ENCODE measurements at regions not wholly inside any gene's neighbourhood (a gene's known extent, or its start where the extent isn't known, plus 50 kb on each side); places are given as distances from the start of the nearest gene placed in this dataset.

DNA sequence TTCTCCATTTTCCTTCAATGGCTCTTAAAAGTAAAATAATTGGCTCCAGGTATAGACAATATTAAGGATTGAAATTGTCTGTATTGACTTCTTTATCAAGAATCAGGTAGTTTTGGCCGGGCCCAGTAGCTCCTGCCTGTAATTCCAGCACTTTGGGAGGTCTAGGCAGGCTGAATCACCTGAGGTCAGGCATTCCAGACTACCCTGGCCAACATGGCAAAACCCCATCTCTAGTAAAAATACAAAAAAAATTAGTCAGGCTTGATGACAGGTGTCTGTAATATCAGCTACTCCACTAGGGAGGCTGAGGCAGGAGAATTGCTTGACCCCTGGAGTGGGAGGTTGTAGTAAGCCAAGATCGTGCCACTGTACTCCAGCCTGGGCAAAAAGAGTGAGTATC is 1008.5 kb upstream of the EEF2KMT start:
- no peak for DNase-seq

DNA sequence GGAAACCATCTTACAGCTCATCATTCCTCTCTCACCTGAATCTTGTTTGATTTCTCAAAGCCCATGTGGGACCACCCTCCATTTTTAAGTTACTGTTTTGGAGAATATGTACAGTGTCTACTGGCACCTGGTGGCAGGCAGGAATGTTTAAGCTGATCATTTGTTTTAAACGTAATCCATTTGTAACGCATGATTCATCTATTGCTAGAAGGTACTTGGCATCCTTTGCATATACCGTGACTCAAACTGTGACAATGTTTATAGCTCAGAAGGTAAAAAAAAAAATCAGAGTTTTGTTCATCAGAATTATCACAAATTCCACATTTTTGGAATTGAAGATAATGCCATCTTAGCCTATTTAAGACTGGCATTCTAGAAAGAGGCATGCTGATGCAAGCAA is 1007.5 kb upstream of the EEF2KMT start:
- DNase-seq: no peak

DNA sequence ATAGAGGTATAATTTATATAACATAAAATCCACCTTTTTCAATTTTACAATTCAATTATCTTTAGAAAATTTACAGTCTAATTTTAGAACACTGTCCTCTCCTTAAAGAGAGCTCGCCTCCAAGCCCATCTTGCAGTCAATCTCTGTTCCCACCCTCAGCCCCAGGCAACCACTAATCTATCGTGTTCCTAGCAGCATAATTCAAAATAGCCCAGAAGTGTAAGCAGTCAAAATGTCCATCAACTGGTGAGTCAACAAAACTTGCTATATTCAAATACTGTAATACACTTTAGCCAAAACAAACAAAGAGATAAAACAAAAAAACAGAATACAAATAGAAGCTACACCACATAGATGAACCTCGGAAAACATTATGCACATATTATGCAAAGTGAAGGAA is 1006.8 kb upstream of the EEF2KMT start:
- no peak for DNase-seq

DNA sequence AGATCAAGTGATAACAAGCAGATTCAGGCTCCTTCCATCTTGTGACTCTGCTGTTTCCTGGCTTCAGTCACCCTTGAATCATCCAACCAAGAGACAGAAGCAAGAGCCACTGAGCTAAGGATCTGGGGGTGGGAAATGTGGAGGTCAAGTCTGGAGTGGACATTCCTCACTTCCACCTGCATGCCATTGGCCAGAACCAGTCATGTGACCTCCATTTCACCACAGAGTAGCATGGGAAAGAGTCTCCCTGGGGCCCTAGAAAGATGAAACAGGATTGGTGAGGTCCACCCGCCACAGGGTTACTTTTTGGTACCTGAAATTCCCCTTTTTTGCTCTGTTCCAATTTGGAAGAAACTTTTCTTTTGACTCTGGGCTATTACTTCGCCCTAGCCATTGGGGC is 1006.0 kb upstream of the EEF2KMT start:
- no peak for DNase-seq

DNA sequence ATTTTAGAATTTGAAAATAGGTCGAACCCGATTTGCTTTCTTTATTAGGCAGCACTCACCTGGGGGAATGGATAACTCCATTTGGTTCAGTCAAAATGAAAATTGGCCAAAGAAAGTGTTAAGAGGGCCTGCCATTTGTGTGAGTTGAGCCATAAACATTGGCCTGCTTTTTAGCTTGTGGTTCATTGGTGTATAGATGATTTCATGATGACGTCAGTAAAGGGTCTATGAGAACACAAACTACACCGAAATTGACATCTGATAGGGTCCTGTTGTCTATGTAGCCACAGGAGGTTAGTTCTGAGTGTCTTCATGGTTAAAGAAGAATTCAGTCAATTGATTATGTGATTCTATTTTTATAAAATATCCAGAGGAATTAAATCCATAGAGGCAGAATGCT is 1001.5 kb upstream of the EEF2KMT start:
- no peak for DNase-seq

DNA sequence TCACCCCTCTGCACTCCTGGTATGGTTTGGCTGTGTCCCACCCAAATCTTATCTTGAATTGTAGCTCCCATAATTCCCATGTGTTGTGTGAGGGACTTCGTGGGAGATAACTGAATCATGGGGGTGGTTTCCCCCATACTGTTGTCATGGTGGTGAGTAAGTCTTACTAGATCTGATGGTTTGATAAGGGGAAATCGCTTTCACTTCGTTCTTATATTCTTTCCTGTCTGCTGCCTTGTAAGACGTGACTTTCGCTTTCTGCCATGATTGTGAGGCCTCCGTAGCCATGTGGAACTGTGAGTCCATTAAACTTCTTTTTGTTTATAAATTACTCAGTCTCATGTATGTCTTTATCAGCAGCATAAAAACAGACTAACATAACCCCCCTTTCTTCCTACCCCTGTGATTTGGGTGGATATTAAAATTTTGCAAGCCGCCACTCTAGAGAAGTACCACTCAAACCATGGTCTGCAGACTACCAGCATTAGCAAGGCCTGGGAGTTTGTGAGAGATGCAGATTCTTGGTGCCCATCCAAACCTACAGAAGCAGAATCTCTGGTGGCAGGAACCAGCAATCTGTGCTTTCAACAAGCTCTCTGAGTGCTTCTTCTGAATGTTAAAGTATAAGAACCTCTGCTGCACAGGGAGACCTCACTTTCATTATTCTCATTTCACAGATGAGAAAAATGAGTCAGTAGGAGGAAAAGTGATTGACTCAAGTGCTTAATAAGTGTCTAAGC is 999.5 kb upstream of the EEF2KMT start:
- DNase-seq: no peak

DNA sequence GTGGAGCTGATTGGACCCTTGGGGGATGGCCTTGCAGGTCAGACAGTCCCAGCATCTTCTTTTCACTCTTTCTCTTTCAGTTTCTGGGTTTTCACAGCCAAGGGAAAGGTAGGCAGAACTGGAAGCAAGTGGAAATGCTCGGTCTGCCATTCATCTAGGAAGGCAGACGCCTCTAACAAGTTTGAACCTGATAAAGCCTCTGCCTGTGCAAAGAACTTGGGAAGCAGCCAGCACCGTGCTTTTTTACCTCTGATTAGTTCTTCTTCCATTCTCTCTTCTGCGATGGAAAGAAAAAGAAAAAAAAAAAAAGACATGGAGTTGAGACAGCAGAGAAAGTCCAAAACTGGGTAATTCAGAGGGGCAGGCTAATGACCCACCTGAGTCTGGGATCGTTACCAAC is 997.8 kb upstream of the EEF2KMT start:
- no peak for DNase-seq

DNA sequence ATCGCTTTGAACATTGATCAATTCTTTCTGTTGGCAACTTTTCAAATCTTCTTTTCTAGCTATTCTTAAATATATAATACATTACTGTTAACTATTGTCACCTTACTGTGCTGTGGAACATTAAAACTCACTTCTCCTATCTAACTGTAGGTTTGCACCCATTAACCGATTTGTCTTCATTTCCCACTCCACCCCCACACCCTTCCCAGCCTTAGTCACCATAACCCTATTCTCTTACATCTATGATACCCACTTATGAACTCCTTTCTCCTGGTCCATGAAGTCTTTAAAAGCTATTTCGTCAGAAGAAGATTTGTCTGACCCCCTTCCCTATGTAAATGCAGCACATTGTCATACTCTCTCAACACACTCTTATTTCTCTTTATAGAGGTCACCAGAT is 993.4 kb upstream of the EEF2KMT start:
- DNase-seq: no peak

DNA sequence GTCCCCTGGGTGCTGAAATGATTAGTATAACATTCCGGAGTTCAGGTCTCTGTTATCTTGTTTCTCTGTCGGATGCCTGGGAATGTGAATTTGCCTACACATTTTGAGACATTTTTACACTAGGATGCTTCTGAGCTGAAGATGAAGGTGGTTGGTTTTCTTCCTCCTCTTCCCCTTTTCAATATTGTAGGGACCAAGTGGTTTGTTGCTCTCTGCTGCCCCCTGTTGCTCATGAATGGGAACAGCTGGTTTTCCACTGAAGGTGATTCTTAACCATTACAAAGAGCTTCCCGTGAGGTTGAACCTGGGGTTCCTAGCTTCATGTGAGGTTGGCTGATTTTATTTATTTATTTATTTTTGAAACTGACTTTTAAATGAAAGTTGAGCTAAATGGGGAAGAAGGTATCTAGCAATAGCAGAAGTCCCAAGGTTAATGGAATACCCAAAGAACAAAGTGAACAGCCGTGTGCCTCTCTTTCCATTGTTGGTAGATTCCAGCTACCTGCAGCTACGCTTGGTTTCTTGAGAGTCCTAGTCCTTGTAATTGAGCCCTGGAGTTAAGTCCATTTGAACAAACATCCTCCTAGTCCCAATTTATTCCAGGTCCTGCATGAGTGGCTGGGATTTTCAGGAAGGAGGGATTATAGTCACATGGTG is 983.9 kb upstream of the EEF2KMT start:
- no peak for DNase-seq

DNA sequence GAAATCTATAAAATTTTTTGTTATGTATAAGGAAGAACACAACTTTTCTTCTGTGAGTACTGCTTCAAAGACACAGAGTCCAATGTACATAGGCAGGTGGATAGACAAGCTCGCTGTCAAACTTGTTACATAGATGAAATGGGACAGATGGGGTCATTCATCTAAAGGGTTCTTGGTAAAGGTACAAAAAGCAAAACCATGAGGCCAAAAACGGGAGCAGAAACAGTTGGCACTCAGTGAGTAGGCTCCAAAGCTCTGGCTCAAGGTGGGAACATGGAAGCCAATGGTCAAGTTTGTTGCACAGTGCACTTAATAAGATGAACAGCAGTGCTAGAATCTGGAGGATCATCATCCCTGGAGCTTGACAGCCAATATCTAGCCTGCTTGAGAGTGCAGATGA is 979.0 kb upstream of the EEF2KMT start:
- no peak for DNase-seq

DNA sequence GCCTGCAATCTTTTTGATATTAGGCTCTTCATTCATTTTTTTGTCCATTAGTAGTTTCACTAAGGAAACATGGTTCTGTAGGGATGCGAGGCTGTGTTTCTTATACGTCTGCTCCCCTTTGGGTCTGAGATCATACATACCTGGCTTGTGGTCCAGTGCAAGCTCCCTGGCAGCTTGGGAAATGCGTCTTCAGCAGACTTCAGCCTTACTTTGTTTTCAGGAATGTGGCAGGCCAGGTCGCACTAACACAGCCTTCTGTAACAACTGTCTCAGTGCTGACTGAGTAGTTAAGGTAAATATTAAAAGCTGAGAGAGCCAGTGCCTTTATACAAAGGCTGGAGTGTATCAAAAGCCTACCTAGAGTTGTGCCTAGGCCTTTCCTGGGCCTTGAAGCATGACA is 970.5 kb upstream of the EEF2KMT start:
- DNase-seq: no peak

DNA sequence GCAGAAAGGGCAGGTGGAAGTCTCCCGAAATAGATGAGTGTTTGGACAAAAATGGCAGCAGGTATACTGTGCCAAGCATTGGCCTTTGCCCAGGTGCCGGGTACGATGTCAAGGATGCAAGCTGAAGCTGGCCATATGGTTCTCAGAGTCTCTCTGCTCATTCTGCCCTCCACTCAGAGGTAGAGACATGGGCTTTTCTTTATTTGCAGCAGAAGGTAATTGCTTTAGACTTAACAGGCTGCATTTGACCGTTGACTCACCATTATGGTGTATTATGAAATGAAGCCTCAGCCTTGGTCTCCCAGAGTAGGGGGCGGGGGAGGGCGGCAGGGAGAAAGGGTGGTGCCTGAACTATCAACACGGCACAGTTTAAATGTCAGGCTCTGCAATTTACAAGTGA is 969.1 kb upstream of the EEF2KMT start:
- DNase-seq: no peak

DNA sequence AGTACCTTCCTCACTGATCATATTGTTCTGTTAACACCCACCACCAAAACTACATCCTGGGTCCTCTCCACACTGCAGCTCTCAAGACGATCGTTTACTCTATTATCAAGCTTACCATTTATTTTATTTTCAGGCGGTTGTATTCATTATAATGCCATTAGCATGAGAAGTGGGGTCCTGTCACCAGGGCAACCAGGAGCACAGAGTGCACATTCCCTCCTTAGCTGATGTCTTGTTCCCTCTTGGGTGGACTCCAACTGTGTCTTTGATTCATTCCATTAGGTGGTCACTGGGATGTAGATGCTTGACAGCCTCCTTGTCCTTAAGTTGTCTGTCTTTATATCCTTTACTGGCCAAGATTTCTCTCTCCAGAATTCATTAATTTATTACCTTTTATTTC is 965.9 kb upstream of the EEF2KMT start:
- DNase-seq: no peak

DNA sequence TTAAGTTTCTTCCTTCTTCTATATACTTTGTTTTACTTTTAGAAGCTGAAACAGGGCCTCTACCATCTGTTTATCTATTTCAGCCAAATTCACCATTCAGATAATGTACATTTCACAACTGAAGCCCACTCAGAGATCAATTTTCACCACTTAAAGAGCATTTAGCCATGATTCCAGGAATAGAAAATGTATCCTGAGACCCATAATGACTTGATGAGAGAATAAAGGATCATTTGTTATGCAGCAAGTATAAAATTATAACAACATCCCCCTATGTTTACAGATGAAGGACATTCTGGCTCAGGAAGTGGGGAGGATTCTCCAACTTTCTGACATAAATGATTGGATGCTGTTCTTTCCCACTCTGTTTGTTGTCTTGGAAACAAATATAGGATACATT is 962.1 kb upstream of the EEF2KMT start:
- no peak for DNase-seq

DNA sequence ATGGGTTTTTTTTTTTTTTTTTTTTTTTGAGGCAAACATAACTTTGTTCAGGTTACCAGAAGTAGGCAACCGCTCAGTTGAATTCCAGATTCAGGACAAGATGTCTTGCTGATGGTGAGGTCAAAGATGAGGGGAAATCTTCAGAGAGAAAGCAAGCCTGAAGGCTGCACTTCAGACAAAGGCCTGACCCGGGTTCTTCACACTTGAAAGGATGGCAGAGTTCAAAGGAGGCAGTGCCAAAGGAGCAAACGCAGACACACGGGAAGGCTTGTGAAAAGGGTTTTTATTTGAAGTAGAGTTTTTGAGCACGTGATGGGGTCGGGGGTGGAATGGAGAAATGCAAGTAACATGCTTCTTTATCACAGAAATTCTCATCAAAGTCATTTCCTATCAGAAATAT is 960.2 kb upstream of the EEF2KMT start:
- DNase-seq: no peak

DNA sequence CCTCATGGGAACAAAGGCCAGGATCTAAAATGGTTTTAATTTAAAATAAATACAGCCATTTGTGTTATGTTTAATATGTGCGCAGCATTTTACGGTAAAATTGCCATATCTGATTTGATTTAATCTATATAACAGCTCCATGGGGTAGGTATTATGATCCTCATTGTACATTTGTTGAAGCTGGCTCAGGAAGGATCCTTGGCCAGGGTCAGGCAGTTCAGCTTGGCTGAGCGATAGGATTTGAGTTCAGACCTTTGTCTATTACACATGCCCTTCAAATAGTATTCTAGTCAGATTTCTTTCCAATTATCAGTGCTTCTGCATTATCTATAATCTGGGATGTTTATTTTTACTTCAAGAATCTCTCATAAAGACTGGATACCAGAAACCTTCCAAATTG is 950.4 kb upstream of the EEF2KMT start:
- DNase-seq: no peak

DNA sequence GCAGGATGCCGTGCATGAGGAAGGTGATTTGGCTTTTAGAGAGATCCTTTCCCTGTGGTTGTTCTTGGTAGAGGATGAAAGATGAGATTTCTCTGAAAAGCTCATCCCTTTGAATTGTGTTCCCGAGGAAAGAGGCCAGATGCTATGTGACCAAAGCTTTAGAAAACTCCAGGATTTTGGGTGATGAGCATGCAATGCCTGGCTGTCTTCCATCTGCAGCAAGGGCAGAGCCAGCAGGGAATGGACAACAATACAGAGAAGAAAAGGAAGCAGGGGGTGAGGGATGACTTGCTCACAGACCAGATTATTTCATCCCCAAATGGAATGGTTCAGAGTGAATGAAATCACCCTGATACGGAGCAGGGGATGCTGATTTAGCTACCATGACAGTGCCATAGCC is 949.7 kb upstream of the EEF2KMT start:
- DNase-seq: no peak

DNA sequence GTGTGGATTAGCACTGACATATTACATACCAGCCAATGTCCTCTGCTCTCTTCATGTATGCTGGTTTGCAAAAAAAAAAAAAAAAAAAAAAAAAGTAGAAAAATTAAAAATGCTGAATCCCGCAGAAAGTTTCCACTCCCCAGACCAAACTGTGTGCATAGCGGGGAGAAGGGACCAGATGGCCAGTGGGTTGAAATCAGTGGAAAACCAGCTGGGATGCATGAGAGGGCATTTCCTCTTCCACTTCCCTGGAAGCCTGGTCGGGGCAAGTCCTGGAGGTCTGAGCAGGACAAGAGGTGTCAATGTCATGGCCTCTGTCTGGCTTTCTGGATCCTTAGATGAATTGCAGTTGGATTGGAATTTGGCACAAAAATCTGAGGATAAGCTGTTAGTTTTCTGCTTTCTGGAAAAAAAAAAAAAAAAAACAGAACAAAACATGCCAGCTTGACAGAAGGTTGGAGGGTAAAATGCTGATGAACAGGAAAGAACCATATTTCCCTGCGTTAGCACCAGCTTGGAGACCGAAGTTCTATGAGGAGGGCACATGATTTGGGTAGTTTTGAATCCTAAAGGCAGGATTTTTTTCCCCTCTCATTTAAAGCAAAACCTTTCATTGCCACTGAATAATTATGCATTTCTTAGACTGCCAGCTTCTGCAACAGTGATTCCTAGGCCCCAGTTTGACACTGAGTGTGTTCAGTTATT is 941.5 kb upstream of the EEF2KMT start:
- DNase-seq: no peak

DNA sequence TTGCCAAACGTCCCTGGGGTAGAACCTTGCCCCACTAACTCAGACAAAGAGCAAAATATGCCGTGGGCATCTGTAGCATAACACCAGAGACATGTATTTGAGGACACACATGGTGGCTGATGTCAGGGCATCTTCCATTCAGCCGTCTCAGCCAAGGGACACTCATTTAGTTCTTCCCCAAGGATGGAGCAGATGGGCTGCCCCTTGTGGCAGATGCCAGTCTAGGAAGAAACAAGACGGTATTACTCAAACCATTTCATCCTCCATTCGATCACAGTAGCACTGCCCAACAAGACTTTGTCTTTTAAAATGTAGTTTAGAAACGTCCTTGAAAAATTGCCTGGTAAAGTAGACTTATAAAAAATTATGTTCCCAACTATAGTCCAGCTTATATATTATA is 937.6 kb upstream of the EEF2KMT start:
- DNase-seq: no peak

DNA sequence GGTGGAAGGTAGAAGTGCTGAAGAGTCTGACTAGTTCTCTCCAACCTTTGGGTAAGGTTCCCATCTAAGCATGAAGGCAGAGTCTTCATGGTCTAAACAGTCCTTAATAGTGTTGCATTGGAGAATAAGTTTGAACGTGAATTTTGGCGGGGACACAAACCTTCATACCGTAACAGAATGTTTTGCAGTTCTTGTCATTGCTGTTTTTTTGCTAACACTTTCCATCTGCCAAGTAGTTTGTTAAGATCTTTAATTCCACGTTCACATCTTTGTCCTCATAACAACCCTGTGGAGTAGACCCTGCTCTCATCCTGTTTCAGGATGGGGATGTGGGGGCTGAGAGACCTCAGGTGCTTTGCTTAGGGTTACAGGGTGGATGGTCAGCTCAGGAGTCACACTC is 936.9 kb upstream of the EEF2KMT start:
- no peak for DNase-seq

DNA sequence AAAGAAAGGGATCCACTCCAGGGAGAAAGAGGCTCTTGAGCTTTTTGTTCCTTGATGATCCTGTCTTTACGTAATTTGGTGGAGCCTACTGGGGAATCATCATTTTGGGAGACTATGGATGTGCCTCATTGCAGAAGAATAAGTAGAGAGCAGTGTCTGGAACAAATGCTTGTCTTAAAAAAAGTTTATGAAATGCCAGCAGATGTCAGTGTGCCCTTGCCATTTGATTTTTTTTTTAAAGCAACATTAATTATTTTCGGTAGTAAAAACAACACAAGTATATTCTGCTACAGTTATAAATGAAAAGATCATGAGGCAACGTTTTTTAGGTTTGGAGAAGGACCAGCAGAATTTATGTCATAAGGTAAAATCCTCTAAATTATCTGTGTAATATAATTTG is 934.8 kb upstream of the EEF2KMT start:
- no peak for DNase-seq

DNA sequence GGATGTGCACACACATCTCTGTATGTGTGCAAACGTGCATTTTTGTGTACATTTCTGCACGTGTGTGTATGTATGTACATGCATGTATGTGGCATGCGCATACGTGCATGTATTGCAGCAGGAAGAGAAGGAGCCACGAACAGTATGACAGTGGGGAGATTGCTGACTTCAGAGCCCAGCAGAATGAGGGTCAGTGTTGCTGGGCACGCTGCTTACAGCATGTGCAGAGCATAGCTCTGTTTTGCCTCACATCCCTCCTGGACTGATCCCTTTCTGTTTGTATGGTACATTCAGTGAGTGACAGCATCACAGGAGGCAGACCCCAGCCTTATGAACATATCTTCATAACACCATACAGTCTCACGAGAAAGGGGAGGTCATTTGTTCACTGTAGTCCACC is 934.0 kb upstream of the EEF2KMT start:
- DNase-seq: no peak

DNA sequence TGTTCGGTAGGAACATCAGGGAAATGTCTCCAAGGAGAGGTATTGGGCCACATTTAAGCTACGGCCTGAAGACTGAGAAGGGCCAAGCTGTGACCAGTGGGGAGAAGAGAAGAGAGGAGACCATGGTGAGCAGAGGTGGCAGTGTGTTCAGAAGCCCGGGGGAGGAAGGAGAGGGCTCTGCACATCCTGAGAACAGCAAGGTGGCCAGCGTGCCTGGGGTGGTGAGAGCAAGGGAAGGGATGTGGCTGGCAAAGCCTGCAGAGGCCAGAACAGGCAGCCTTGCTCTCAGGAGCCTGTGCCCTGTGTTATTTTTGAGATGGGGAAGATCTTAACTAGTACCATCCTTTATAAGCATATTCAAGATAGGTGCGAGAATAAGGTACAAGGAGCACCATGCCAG is 933.5 kb upstream of the EEF2KMT start:
- DNase-seq: no peak

DNA sequence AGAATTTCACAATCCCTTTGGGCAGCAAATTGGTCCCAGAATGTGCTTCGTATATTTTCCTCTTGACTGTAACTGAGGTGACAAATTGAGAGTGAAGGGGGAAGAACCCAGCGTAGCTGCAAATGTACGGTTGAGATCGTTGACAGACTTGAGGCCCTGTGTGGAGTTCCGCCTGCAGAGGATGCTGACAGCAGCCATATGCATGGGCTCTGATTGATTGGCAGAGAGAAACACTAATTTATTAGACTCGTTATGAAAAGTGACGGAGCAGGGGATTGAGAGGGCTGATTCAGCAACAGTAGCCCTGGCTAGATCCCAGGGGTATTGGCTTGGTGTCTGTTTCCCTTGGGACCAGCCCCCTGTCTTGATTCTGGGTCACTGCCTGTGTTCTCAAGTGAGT is 930.1 kb upstream of the EEF2KMT start:
- DNase-seq: no peak

DNA sequence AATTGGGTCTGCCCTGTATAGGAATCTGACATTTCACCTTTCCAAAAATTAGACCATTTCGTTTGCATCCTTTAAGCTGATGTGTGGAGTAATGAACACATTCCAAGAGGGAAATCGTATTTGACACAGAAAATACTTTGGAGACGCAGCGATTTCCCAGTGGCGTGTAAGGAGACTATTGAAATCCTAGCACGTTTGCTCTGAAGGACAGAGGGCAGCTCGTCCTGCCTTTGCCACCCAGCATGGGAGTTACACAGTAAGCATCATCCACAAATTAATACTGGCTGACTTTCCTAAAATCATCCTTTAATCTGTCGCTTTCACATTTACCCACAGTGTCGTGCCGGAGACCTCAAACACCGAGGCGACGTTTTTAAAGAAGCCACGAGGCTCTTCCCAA is 925.9 kb upstream of the EEF2KMT start:
- no peak for DNase-seq

Measured in activated CD4-positive, alpha-beta T cell treated with anti-CD3 and anti-CD28 coated beads, Interleukin-2, amount 50 U/mL, for 1 hour (primary cell).